Suppressor macrophage treated with lipopolysaccharide for 1 hour (primary cell): ENCODE measurements at regions not wholly inside any gene's neighbourhood (a gene's known extent, or its start where the extent isn't known, plus 50 kb on each side); places are given as distances from the start of the nearest gene placed in this dataset.

Source experiments
- DNase-seq, 3 donors: peaks; one replicate each; pipeline ENCODE4 v3.0.0-alpha.2; 2020 to 2022

DNA sequence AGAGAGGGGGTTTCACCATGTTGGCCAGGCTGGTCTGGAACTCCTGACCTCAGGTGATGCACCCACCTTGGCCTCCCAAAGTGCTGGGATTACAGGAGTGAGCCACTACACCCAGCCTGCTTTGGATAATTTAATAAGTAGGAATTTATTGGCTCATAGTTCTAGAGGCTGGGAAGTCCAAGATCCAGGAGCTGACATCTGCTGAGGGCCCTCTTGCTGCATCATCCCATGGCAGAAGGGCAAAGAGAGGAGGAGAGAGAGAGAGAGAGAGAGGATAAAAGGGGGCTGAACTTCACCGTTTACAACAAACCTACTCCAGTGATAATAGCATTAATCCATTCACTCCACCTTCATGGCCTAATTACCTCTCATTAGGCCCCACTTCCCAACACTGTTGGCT, 62.0 kb upstream of the HES1 start:
- no peak for DNase-seq

DNA sequence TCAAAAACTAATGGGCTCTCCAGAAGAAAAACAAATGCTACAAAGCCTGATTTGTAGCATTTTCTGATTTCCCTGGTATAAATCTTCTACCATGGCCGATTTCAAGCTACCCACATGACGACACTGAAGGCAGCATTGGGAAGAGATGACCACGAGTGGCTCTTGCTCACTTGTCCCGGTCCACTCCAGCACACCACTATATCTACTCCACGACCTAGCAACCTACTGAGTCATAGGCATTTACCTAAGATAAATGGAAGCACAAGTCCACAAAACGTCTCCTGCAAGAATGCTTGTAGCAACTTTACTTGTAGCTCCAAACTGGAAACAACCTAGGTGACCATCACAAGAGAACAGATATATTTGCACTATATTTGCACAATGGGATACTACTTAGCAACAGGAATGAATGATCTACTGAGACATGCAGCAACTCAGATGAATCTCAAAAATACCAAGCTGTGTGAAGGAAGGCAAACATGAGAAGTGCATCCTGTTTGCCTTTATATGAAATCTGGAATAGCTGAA, 60.8 kb upstream of the HES1 start:
- DNase-seq = no peak

DNA sequence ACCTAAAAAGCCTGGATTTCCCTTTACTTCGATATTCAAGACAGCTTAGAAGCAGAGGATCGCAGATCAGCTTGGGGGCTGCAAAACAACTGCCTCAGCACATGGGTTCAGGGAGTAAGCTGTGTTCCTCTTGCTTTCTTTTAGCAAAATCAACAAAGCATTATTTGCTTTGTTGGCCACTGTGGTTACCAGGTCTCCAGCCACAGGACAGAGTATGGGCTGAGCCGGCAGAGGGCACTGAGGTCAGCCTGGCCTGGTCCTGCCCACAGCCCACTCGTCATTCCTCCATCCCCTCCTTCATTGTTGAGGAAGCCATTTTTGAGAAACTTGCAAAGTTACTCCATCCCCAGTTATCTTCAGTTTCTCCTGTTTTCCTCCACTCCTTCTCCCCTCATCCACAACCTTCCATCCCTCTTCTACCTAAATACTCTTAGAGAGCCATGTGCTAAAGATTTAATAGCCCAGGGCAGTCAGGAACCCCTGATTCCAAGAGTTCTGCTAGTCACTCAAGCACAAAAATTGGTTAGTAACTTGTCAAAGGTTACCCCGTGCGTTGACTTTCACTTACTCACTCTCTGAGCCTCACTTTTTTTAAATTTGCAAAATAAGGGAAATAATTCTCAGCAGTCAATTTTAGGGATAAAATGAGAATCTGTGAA, 60.0 kb upstream of the HES1 start:
- peak in 1 of 3 donors; percentile 31 for DNase-seq

DNA sequence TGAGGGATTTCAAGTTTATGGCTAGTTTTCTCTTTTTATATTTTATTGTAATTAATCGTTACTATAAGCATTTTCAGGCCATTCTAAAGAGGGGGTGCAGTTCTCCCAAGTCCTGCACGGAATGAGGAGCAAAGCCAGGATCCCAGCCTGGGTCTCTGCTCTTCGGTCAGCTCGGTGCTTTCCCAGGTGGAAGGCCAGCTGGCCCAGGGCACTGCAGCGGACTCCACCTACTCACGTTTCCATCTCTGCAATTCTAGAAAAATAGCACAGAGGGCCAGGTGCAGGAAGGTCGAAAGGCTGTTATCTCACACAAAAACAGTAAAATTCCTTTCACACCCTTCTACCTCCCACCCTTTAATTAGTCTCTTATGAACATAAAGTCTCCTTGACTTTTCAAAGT, 59.5 kb upstream of the HES1 start:
- DNase-seq = no peak

DNA sequence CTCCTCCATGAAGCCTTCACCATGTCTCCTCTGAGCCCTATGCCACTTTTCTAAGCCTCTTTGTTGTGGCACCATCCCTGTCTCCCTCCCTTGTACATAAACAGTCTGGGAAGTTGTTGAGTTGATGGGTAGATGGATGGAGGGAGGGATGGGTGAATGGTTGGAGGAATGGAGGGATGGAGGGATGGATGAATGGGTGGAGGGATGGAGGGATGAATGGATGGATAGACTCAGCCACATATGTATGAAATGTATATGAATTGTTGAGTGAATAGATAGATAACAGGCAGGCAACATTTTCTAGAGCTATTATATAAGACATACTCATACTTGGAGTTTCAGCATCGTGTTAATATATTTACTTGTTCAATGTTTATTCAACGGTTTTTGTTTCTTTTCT, 58.3 kb upstream of the HES1 start:
- DNase-seq = no peak

DNA sequence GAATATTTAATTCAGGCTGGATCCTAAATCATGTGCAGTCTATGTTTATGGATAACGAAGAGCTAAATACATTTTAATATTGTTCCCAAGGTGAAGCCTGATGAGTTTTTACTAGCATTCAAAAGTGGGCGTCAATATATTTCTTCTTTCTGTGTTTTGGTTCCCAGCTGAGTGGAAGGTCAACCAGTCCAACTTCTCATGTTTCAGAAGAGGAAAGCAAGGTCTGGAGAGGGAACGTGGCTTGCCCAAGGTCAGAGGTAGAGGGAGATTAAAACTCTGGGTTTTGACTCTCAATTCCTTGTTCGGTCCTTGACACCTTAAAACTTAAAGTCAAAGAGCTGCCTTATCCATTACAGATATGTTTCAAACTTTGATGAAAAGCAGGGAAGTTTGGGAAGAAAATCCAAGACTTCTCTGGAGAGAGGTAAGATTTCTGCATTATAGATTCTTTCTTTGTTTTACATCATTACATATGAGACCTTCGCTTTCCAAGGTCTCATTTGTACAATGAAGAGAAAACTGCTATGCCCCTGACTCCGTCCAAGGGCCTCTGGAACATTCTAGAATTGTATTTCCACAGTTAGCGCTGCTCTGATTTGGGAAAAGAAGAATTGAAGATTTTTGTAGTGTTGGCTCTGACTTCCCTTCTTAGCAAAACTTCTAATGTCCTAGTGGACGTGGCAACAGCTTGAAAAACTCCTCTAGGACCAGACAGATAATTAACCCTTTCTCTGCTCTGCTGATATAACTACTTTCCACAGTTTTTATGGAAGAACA, 57.7 kb upstream of the HES1 start:
- DNase-seq = no peak

DNA sequence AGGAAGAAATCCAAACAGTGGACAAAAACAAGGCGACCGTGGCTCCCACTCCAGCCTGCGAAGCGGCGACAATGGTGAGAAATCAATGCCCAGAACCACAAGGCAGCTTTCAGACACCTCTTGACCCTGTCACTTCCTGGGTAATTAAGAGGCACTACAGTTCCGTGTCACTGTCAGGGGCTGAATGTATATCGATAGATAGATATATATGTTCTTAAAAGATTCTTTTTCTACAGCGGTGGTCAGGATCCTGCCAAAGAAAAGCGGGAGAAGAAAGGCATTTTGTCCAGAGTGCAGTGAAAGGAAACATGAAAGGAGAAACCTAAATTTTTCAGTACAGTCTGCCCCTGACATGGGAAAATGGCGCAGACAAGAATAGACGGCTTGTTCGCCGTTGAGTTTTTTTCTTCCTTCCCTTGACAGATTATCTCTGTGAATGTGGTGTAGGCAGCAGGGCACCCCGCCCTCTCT, 56.2 kb upstream of the HES1 start:
- no peak for DNase-seq

DNA sequence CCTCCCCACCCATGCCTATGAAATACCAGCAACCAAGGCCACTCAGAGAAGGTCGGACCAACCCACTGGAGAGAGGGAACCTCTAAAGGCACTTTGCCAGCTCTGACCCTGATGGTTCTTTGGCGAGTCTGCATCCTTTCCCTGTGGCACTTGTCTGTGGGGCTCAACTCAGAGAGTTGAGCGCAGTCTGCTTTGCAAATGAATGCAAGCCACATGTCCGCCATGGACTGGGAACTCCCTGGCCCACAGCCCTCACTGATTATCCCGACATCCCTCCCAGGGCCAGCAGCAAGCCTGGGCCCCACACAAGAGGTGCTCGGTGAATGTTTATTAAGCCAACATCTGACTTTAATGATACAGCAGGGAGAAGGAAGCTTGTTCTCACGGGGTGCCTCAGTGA, 55.5 kb upstream of the HES1 start:
- DNase-seq = no peak

DNA sequence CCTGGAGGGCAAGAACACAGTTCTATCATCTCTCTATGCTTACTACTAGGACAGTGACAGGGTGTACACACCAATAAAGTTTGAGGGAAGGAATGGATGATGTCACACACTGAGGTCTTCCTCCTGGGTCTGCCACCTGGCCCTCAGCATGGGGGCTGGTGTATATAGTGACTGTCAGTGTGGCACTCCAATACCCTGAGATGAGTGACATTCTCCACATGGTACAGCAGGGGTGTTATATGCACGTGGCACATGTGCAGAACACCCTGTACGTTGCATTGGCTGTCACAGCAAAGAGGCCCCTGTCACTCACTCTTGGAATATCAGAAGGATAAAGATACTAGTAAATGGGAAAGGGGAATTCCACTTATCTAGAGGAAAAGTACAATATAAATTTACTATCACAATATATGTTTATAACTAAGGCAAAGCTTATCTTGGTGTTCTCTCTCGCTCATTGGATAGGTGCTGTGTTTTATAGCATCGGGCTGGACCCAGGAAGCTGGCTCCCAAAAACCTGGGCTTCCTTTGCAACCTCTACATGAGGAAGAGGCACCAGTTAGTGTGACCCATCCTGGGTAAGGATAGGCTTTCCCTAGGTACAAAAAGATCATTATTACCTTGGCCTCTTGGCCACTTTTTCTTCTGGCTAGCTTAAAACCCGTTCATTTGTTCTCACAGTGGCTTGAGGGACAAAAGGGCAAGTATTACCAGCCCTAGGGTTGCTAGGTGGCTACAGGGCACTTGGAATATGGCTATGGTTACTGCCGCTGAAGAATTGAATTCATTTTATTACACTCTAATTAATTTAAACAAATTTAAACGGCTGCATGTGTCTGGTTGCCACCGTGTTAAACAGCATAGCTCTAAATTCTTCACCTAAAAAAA, 54.8 kb upstream of the HES1 start:
- DNase-seq = no peak

DNA sequence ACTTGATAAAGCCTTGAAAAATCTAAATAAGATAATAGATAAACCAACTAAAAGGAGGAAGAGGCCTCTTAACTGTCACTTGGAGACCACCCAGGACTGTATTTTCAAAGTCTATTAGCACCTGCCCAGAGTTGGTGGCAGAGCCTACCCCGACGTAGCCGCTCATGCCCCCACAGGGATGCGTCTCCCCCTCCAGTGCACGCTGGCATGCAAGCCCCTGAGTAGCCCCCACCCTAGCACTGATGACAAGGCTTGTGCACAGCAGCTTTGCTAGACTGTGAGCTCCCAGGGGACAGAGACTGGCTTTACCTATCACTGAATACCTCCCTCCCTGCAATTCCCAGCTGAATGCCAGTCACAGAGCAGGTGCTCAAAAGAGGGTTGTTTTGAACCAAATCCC, 54.1 kb upstream of the HES1 start:
- no peak for DNase-seq

DNA sequence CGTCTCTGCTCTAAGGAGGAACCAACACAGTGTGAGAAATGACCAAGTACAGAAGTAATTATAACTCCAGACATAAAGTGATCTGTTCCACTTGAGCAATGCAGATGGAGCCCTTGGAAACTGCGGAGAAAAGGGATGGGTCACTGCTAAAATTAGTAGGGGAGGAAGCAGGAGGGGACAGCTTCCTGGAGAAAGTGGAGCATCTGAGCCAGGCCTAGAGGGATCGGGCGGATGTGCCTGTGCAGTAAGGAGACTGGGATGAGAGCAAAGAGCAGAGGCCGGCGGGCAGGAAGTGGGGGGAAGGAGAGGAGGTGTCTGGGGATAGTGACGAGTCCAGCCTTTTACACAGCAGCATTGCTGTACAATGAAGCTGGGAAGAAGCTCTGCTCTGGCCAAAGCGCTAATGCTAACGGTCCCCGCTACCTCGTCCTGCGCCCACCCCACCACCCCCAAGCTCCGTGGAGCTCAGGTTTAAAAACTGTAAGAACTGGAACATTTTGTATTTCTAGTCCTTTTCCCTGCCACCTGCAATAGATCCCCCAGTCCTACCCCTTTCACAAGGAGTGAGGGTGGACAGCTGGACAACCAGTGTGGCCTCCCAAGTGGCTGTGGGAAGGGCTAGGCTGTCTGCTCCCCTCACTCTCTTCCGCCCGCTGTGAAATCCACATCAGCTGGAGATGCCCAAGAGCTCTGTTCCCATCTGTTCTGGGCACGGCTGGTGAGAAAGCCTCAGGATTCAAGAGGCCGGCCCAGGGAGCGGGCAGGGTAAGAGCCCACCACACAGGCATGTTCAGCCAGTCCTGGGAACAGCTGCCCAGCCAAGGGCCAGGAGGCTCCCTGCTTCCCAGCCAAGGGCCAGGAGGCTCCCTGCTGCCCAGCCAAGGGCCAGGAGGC, 53.0 kb upstream of the HES1 start:
- DNase-seq = peak in 1 of 3 donors; percentile 36

DNA sequence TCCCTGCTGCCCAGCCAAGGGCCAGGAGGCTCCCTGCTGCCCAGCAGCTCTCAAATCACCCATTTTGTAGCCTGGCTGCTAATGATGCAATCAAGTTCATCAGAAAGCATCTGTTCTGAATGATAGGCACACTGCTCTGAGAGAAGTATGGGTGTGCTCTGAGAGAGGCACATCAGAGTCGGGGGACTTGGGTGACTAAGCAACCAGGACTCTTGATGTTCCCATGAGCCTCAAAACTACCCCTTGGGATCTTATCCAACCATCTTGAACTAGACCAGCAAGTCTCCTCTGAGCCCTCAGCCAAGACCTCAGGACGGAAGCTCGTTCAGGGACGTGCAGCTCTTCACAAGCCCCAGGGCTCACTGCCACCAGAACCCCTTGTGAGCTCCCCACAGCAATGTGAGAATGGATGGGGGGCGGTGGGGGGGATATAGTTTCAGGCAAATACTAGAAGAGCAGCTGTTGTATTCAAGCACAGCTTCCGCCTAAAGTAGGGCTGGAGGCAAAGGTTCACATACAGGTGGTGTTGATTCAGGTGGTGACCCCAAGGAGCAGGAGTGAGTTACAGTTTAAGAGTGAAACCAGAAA, 52.2 kb upstream of the HES1 start:
- DNase-seq = no peak

DNA sequence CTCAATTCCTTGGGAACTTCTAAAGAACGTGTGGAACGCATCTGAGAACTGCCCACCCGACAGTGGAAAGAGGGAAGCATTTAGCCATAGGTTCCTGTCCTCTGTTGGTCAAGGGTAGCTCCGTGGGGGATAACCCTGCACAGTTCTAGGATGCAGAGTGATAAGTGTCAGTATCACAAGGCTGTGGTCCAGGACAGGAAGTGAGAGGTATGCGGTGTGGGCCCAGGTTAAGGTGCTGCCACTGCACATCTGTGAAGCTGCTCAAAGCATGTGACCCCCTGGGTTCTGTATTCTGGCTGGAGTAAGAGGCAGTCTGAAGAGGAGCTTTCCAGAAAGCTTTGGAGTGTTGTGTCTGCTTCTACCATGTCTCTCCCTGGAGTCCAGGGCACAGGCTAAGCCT, 51.7 kb upstream of the HES1 start:
- no peak for DNase-seq
